ENCODE measurements at regions not wholly inside any gene's neighbourhood (a gene's known extent, or its start where the extent isn't known, plus 50 kb on each side); places are given as distances from the start of the nearest gene placed in this dataset.

DNA sequence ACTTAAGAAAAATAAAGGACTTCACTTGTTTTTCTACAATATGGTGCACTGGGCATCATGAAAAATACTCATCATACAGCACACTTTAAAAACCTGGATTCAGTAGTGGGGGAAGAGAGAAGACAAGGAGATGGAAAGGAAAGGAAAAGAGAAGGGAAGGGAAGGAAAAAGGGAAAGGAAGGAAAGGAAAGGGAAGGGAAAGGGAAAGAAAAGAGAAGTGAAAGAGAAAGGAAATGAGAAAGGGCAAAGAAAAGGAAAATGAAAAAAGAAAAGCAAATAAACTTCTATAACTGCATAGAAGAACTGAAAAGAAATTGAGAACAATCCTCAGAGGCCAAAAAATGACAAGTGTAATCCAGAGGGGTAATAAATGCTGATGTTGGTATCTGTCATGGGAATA is 388.1 kb upstream of the PKDCC start:
- DNase-seq (ENCODE audit: low spot score) = no peak
- intact Hi-C loops (cut with DNase I) = no loop called here

DNA sequence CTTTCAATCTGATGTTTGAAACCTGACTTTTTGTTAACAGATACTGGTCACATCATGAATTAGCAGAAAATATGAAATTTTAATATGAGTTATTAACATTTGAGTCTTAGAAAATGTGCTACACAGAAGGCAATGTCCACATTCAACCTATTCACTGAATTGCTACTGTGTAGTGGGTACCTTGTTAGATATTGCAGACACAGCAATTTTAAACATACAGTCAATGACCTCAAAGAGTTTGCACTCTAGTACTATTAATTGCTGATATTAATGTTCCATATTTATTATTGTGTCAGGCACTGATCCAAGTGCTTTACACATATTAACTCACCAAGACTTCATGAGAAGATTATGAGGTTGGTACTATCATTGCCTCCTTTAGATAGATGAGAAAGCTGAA is 385.4 kb upstream of the PKDCC start:
- DNase-seq (ENCODE audit: low spot score) = no peak

DNA sequence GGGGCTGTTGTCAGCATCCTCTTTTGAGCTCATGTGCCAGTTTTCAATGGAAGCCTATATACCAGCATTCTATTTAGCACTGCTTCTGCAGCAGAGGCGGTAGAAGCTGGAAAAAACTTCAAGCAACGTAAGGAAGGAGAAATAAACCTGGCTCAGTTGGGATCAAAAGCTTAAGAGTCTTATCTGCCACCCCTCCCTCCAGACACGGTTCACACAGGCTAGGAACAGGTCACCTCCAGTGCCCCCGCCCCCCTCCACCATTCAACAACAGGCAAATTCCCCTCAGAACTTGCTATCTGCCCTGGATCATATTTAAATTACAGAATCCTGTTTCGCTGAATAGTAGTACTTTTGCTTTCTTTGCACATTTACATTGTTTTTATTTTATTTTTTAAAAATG is 384.8 kb upstream of the PKDCC start:
- no peak for DNase-seq (ENCODE audit: low spot score)
- intact Hi-C loops (cut with DNase I) = no loop called here

More for the DNA sequence above, 385.4 kb upstream of the PKDCC start:
- intact Hi-C loops (cut with DNase I) = no loop called here

DNA sequence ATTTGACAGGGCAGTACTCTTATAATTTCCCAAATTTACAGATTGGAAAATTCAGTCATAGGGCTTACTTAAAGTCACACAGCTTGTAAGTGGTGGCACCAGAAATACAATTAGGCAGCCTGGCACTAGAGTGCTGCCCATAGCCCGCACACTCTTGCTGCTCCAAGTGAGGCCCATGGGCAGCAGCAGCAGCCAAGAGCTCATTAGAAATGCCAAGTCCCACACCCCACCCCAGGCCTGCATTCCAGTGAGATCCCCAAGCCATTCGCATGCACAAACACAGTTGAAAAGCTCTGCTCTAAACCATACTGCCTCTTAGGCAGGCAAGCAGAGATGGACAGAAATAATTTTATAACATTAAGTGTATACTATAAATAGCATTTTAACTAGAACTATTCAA is 379.3 kb upstream of the PKDCC start:
- DNase-seq (ENCODE audit: low spot score) = no peak
- intact Hi-C loops (cut with DNase I) = no loop called here

DNA sequence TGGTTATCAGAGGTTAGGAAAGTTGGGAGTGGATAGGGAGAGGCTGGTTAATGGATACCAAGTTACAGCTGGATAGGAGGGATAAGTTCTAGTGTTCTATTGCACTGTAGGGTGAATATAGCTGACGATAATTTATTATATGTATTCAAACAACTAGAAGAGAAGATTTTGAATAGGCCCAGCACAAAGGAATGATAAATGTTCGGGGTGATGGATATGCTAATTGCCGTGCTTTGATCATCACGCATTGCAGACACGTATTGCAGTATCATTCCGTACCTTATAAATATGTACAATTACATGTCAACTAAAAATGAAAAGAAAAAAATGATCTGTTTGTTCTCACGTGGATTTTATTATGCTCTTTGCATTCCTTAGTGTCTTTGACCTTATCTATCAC is 369.2 kb upstream of the PKDCC start:
- DNase-seq (ENCODE audit: low spot score) = no peak
- intact Hi-C loops (cut with DNase I) = no loop called here

DNA sequence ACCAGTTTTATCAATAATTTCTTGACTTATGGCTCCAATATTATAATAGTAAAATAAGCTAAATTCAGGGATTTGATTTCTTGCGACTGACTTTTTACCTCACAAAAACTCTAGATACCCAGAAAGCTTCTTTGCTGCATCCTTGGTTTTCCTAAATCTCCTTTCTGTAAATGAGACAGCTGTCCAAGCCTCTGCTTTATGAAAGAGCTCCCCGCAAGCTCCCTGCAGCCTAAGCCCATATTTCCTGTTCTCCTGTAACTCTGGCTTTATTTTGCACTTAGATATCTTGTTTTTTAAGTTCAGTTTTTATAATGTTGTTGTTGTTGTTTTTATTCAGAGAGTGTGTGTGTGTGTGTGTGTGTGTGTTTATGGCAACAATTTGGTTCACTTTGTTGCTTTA is 361.7 kb upstream of the PKDCC start:
- DNase-seq (ENCODE audit: low spot score) = no peak
- intact Hi-C loops (cut with DNase I) = no loop called here

DNA sequence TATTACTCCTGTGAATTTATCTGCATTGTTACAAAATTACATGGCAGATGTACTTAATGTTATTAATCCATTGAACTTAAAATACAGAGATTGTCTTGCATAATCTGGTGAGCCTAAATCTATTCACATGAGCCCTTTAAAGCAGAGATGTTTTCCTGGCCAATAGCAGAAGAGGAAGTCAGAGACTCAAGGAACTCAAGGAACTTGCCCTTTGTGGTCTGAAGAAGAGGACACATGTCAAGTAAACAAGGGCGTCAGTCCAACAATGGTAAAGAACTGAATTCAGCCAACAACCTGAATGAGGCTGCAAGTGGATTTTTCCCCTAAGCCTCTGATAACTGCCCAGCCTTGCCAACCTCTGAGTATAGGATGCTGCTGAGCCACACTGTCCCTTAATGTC is 356.3 kb upstream of the PKDCC start:
- no peak for DNase-seq (ENCODE audit: low spot score)
- intact Hi-C loops (cut with DNase I) = no loop called here

DNA sequence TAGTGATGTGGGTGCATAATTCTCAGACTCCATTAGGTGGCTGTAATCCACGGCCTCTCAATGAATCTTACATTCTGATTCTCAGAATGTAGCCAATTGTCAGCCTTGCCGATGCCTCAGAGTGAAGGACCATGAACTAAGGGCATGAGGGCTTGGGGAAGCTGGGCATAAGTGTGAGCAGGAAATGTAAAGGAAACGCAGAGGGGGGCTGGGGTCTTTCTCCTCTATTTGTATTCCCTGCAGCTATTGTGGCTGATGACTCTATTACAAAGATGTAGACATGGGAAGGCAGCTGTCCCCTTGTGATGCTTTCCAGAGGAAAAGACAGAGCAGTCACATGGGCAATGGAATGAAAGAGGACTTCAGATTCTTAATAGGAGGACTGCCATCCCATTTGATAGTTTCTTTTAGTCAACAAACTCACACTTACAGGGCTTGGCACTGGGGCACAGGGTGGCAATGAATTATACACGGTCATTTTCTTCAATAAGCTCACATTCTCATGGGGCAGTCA is 353.2 kb upstream of the PKDCC start:
- DNase-seq (ENCODE audit: low spot score) = no peak
- intact Hi-C loops (cut with DNase I) = loop anchor here (5.0 kb wide), 1 partner anchor 1782 kb away; no protein-coding TSS in a partner anchor

DNA sequence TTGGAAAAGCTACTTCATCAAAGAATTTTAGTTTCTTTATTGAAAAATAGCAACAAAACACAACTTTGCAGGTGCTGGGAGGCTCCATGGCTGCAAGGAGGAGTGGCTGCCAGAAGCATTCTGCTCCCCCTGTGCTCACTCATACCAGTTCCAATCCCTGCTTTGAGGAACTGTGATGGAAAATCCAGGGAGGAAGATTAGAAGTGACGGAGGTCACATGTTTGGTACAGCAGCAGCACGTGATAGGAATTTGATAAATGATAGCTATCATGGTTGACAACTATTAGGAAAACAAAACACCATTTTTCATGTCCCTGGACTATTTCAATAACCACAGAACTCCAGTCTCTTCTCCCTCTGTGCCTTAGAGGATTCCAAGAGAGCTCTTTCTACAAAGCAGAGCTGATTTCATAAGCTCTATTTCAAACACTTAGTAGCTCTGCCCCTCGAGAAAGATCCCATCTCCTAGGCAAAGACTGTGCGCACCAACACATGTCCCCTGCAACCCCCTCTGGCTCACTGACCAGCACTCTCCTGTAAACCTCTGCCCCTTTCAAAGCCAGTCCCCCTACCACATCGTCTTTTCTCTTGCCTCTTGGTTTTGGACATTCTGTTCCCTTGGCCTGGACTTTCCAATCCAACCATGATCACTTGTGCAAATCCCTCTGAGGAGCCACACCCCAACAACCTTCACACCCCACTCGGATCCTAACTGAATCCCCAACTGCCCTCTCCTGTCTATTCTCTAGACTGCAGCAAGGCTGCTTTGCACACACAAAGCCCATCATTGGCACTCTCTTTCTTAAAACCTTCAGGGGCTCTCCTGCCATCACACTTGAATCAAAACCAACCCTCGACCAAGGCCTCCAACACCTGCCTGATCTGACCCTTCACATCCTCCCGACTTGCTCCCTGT is 352.4 kb upstream of the PKDCC start:
- intact Hi-C loops (cut with DNase I) = loop anchor here (5.0 kb wide), 1 partner anchor 1783 kb away; no protein-coding TSS in a partner anchor
- no peak for DNase-seq (ENCODE audit: low spot score)

DNA sequence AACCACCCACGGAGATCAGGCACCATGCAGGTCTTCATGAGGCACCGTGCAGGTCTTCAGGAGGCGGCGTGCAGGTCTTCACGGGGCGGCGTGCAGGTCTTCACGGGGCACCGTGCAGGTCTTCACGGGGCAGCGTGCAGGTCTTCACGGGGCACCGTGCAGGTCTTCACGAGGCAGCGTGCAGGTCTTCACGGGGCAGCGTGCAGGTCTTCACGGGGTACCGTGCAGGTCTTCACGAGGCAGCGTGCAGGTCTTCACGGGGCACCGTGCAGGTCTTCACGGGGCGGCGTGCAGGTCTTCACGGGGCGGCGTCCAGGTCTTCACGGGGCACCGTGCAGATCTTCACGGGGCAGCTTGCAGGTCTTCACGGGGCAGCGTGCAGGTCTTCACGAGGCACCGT is 350.4 kb upstream of the PKDCC start:
- intact Hi-C loops (cut with DNase I) = loop anchor here (5.0 kb wide), 1 partner anchor 1785 kb away; no protein-coding TSS in a partner anchor
- DNase-seq (ENCODE audit: low spot score) = no peak

DNA sequence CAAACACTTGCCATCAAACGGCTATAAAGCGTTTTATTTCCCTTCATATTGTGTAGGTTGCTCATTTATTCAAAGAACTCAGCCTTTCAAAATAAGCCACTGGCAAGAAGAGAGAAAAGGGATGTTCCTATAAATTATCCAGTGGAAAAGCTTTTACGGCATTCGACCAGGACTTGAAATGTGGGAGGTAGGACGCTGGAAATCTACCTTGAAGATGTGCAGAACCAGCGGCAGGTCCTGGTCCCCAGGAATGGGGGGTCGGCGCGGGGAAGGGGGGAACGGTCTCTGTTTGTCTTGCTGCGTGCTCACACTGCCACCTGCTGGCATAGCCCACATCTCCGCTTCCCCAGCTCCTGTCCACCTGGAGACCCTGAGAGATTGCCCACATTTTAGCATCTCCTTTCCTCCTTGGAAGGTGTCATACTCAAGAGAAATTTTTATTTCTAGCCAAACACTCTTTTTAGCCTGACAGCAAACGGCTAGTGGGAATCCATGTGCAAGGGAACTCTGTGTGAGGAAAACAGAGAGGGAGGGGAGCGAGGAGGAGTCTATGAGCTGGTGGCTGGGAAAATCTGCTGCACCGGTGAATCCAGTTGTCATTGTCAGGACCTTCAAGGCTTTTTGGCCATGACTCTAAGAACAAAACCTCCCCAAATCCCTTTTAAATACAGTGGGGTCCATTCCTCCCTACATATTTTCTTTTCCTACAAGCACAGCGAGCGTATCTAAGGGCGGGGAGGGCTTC is 349.0 kb upstream of the PKDCC start:
- intact Hi-C loops (cut with DNase I) = loop anchor here (1.0 to 5.0 kb wide), 2 partner anchors 285 to 1787 kb away; no protein-coding TSS in a partner anchor
- DNase-seq (ENCODE audit: low spot score) = no peak

DNA sequence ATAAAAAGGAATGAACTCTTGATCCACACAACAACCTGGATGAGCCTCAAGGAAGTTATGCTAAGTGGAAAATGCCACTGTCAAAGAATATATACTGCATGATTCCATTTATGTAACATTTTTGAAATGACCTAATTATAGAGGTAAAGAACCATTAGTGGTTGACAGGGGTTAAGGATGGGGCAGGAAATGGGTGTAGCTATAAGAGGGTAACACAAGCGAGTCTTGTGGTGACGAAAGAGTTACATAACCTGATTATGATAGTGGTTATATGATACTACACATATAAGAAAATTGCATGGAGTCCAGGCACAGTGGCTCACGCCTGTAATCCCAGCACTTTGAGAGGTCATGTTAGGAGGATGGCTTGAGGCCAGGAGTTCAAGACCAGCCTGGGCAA is 346.6 kb upstream of the PKDCC start:
- intact Hi-C loops (cut with DNase I) = no loop called here
- no peak for DNase-seq (ENCODE audit: low spot score)

DNA sequence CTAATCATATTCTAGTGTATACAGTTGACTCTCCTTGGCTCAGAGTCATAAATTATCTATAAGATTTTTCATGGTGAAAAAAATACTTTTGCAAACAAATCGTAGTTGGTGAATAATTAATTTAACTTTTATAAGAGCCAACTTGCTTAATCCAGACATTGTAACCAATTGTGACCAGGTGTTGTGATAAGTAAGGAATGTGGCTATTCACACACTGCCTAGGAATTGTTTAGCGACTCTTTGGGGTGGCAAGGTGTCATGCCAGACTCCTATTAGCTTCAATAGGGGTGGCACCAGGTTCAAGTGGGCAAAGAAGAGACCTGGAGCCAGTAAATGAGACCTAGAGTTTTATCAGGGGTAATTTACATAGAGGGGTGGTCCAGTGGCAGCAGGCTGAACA is 344.7 kb upstream of the PKDCC start:
- no peak for DNase-seq (ENCODE audit: low spot score)
- intact Hi-C loops (cut with DNase I) = no loop called here

DNA sequence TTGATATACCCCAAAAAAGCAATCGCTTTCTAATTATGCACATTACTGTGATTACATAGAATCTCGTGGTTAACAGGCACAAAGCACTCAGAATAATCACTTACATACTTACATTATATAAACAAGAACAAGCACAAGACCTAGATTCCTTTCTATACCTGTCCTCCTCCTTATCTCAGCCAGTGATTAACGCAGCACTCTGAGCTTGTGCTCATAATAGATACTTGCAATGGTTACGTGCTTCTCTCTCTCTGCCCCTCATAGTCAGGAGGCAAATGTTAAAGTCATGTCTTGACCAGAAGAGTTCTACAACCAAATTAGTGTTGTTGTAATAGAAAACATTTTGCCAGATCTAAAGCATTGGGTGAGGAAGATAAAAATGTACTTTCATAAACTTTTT is 342.2 kb upstream of the PKDCC start:
- intact Hi-C loops (cut with DNase I) = loop anchor here (5.0 kb wide), 1 partner anchor 77 kb away; no protein-coding TSS in a partner anchor
- DNase-seq (ENCODE audit: low spot score) = no peak

DNA sequence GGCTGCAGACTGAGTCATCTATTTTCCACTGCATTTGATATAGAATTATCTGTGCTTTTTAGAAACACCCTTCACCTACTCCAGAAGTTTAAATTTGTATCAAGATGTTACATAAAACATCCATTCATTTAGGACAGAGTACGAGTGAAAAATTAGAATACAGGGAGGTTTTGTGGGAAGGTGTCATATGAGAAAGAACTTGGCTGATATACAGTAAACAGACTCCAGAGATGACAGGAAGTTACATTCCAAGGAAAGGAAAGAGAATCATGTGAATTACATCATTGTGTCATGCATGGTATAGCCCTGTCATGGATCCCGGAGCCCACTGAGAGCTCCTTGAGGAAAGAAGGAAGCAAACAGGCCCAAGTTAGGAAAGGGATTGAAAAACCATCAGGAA is 341.5 kb upstream of the PKDCC start:
- no peak for DNase-seq (ENCODE audit: low spot score)
- intact Hi-C loops (cut with DNase I) = loop anchor here (5.0 kb wide), 1 partner anchor 76 kb away; no protein-coding TSS in a partner anchor

DNA sequence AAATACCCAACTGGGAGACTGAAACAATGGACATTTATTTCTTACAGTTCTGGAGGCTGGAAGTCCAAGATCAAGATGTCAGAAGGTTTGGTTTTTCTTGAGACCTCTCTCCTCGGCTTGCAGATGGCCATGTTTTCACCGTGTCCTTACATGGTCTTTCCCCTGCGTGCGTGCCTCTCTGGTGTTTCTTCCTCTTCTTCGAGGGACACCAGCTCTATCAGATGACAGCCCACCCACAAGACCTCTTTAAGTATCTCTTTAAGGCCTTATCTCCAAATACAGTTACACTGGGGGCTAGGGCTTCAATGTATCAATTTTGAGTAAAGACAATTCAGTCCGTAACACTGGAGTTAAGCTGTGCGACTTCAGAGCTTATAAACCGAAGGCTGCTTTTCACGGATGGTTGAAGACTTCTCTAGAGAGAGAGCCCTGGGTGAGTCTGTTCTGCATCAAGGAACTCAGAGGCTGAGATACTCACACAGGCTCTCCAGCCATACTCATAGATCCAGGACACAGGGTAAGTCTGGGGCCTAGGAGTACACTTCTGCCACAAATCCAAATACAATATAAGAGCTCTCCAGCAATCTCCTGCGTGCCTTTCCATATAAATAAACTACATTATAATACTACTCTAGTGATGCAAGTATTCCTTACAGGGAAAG is 339.9 kb upstream of the PKDCC start:
- no peak for DNase-seq (ENCODE audit: low spot score)
- intact Hi-C loops (cut with DNase I) = loop anchor here (5.0 kb wide), 1 partner anchor 74 kb away; no protein-coding TSS in a partner anchor

DNA sequence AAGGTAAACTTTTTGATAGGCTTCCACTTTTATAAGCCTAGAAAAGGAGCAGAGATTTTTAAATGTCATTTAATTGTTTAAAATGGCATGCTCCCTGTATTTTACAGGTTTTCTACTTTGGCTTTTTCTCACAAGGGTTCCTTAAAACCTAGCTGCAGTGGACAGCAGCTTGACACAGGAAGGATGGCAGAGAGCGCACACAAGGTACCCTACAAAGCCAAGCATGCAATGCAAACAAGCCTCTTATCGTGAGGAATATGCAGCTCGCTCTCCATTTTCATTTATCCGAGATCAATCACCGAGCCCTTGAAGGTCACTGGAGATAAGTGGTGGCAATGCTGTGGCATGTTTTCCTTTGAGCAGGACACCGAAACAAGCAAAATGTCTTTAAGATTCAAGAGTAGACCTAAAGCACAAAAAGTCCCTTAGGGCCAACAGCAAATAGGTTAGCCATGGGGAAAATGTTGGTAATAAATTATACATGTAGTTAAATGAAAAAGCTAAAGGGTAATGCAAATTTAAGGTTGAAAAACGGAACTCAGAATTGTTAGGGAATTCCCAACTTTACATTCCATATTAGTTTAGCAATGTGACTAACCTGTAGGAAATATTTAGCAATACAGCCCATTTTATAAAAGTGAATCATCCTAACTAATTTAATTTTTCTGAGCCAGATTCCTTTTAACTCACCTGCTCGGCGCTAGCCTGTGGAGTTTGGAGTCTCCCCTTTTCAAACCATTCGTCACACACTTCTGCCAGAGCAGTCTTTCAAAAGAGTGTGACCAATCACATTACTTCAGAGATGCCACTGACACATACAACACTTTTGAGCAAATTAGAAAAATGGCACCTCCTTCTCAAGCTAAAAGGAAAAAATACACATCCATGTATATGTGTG is 337.9 kb upstream of the PKDCC start:
- DNase-seq (ENCODE audit: low spot score) = no peak
- intact Hi-C loops (cut with DNase I) = loop anchor here (5.0 kb wide), 1 partner anchor 72 kb away; no protein-coding TSS in a partner anchor

DNA sequence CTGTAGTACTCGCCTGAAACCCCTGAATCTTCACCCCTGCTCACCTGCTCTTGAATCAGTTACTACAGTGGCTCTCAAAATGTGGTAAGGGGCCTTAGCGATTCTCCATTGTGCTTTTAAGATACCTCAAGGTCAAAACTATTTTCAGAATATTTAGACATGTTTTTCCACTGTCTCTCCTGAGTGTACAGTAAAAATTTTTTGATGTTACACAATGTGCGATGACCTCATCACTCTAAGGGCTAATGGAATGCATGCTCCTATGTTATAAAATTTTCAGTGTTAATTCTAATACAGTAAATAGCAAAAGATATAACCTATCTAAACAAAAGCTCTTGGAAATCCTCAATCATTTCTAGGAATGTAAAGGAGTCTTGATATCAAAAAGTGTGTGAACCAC is 336.9 kb upstream of the PKDCC start:
- intact Hi-C loops (cut with DNase I) = no loop called here
- DNase-seq (ENCODE audit: low spot score) = no peak

DNA sequence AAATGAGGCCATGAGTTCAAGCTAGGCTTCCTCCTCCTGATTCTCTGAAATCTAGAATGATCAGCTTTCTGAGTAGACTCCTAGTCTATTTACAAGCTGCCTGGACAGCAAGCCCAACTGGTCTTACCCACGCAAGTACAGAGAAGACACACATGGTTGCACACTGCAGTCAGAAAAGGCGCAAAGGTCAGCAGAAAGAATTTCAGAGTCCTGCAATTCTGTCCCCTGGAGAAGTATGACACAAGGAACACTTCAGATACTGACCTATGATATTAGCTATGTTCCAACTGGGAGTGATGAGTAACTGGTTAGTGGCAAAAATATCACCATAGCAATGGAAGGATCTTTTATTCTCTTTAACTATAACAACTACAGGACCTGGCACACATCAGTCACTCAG is 336.1 kb upstream of the PKDCC start:
- intact Hi-C loops (cut with DNase I) = no loop called here
- DNase-seq (ENCODE audit: low spot score) = no peak

Measured in cardiac septum (tissue), 1 donor.